Sigmoid colon (tissue), 4 donors: ENCODE measurements at regions not wholly inside any gene's neighbourhood (a gene's known extent, or its start where the extent isn't known, plus 50 kb on each side); places are given as distances from the start of the nearest gene placed in this dataset.

Experiments used
- POLR2AphosphoS5 ChIP-seq, 4 donors: sonication (generic); formaldehyde crosslinking; IDR thresholded peaks; one replicate each; pipeline ENCODE4 v1.6.1; 2017; ENCODE audit warnings: antibody characterized with exemption in 4 of 4
- TF ChIP-seq, protein P1 (sequence below), 4 experiments: fragments of 450-650 bp in 3 of 4; fragments of 200-600 bp in 1 of 4; IDR thresholded peaks; one replicate each; pipeline ENCODE4 v1.5.1; 2016 to 2019; ENCODE audit warnings: antibody characterized with exemption in 4 of 4, mild to moderate bottlenecking in 3 of 4, moderate library complexity in 2 of 4

DNA sequence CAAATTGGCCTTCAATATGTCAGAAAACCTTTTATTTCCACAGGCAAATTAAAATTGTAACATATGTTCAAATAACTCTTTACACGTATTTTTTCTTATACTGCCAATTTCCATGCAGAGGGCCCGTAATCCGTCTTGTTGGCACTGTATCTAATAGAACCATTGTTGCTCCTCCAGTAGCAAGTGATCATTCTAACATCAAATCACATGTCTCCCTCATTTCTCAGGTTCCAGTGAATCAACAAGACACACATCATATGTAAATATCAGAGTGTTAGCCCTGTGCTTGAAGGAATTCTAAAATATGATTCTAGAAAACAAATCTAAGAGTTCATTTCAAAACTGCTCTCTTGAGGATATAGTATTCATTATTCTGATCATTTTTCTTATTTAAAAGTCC, 834.3 kb downstream of the LRRTM4 start:
- no peak for TF ChIP-seq POLR2AphosphoS5 (IDR thresholded peaks at IDR 0.05)
- TF ChIP-seq, protein P1, sequence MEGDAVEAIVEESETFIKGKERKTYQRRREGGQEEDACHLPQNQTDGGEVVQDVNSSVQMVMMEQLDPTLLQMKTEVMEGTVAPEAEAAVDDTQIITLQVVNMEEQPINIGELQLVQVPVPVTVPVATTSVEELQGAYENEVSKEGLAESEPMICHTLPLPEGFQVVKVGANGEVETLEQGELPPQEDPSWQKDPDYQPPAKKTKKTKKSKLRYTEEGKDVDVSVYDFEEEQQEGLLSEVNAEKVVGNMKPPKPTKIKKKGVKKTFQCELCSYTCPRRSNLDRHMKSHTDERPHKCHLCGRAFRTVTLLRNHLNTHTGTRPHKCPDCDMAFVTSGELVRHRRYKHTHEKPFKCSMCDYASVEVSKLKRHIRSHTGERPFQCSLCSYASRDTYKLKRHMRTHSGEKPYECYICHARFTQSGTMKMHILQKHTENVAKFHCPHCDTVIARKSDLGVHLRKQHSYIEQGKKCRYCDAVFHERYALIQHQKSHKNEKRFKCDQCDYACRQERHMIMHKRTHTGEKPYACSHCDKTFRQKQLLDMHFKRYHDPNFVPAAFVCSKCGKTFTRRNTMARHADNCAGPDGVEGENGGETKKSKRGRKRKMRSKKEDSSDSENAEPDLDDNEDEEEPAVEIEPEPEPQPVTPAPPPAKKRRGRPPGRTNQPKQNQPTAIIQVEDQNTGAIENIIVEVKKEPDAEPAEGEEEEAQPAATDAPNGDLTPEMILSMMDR (IDR thresholded peaks at IDR 0.05): no peak
